ENCODE measurements at regions not wholly inside any gene's neighbourhood (a gene's known extent, or its start where the extent isn't known, plus 50 kb on each side); places are given as distances from the start of the nearest gene placed in this dataset.

DNA sequence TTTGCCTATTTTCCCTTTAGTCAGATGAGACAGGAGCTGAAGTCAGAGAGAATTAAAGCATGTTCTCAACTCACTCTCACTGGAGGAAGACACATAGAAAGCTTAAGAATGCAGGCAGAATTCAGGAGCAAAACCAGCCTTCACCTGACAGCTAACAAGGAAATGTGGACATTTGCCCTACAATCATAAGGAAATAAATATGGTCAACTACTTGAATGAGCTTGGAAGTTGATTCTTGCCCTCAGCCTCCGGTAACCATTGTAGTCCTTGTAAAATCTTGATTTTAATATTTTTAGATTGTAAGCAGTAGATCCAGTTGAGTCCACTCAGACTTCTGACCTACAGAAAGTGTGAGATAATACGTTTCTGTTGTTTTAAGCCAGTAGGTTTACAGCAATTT, 752.5 kb upstream of the ZWINT start:
- 38% methylated on average over 2 of the region's 2 CpGs for WGBS (ENCODE audit: insufficient coverage, low coverage, low lambda C conversion rate, missing lambda C conversion rate)
- ATAC-seq (no peak), DNase-seq (no peak)
- intact Hi-C loops (cut with DNase I) = no loop called here
- no peak for TF ChIP-seq POLR2A (IDR thresholded peaks at IDR 0.05)
- TF ChIP-seq, protein P1, sequence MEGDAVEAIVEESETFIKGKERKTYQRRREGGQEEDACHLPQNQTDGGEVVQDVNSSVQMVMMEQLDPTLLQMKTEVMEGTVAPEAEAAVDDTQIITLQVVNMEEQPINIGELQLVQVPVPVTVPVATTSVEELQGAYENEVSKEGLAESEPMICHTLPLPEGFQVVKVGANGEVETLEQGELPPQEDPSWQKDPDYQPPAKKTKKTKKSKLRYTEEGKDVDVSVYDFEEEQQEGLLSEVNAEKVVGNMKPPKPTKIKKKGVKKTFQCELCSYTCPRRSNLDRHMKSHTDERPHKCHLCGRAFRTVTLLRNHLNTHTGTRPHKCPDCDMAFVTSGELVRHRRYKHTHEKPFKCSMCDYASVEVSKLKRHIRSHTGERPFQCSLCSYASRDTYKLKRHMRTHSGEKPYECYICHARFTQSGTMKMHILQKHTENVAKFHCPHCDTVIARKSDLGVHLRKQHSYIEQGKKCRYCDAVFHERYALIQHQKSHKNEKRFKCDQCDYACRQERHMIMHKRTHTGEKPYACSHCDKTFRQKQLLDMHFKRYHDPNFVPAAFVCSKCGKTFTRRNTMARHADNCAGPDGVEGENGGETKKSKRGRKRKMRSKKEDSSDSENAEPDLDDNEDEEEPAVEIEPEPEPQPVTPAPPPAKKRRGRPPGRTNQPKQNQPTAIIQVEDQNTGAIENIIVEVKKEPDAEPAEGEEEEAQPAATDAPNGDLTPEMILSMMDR (IDR thresholded peaks at IDR 0.05) = no peak
- Histone ChIP-seq H3K4me3 (no peak overlapping the region), H3K27ac (no peak overlapping the region), H3K27me3 (no peaks in the 10 kb centered on the region), H3K36me3 (no peaks in the 10 kb centered on the region), H3K4me1 (no peaks in the 10 kb centered on the region), H3K9me3 (no peaks in the 10 kb centered on the region)

DNA sequence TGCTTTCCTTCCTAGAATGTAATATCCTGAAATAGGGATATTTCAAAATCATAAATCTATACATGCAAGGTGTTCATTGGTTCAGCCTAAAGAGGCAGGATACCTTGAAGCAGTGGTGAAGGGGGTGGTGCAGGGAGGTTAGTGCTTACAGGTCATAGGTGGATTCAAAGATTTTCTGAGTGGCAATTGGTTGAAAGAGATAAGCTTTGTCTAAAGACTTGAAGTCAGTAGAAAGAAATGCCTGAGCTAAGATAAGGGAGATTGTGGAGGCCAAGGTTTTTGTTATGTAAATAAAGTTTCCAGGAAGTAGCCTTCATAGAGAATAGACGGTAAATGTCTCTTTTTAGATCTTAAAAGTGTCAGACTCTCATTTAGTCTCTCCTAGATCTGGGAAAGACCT, 741.2 kb upstream of the ZWINT start:
- H3K4me1 ChIP-seq = no peaks in the 10 kb centered on the region
- intact Hi-C loops (cut with DNase I) = no loop called here
- no peaks in the 10 kb centered on the region for H3K9me3 ChIP-seq
- TF ChIP-seq, protein P1 (IDR thresholded peaks at IDR 0.05) = no peak
- no peak for TF ChIP-seq POLR2A (IDR thresholded peaks at IDR 0.05)
- H3K27ac ChIP-seq = no peak overlapping the region
- DNase-seq (no peak), ATAC-seq (no peak)
- no peaks in the 10 kb centered on the region for H3K27me3 ChIP-seq
- WGBS (ENCODE audit: insufficient coverage, low coverage, low lambda C conversion rate, missing lambda C conversion rate) = 0% methylated on average over 1 of the region's 1 CpG
- H3K36me3 ChIP-seq = no peaks in the 10 kb centered on the region
- H3K4me3 ChIP-seq = no peak overlapping the region

DNA sequence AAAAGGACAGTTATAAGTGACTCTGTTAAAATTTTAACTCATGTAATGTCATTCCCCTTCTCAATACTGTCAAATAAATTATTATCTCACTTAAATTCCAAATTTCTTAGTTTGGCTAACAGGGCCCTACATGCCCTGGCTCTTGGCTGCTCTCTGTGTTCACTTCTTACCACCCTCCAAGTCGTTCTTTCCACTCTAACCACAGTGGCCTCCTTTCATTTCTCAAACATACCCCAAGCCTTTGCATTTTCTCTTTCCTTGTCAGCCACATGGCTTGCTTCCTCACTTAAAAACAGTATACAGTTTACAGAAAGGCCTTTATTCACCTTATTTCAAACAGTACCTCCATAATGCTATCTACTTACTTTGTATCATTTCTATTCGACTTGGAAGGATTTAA, 737.1 kb upstream of the ZWINT start:
- DNase-seq (no peak), ATAC-seq (no peak)
- intact Hi-C loops (cut with DNase I) = no loop called here
- Histone ChIP-seq H3K27me3 (no peaks in the 10 kb centered on the region), H3K4me3 (no peak overlapping the region), H3K9me3 (no peaks in the 10 kb centered on the region), H3K36me3 (no peaks in the 10 kb centered on the region), H3K4me1 (no peaks in the 10 kb centered on the region), H3K27ac (no peak overlapping the region)
- WGBS (ENCODE audit: insufficient coverage, low coverage, low lambda C conversion rate, missing lambda C conversion rate) = 16% methylated on average over 2 of the region's 2 CpGs
- no peak for TF ChIP-seq POLR2A (IDR thresholded peaks at IDR 0.05)
- TF ChIP-seq, protein P1 (IDR thresholded peaks at IDR 0.05) = no peak

DNA sequence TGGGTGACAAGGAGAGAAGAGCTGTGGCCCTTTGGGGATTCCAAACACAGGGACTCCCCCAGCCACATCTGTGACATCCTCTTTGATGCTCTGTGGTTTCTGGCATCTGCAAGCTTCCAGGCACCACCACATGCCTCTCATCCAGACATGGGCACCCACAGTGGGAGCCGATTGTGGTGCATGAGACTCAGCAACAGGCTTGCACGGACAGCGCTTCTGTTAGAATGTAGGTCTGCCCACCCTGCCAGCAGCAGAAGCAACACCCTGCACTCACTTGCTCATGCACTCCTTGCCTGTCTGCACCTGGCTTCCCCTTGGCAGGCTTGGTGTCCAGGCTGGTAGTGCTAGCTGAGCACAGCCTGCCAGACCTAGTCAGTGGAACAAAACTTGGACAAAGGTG, 735.0 kb upstream of the ZWINT start:
- Histone ChIP-seq H3K36me3 (no peaks in the 10 kb centered on the region), H3K27ac (no peak overlapping the region), H3K4me3 (no peak overlapping the region), H3K27me3 (no peaks in the 10 kb centered on the region), H3K9me3 (no peaks in the 10 kb centered on the region), H3K4me1 (no peaks in the 10 kb centered on the region)
- intact Hi-C loops (cut with DNase I) = no loop called here
- TF ChIP-seq POLR2A (IDR thresholded peaks at IDR 0.05) = no peak
- TF ChIP-seq, protein P1 (IDR thresholded peaks at IDR 0.05) = no peak
- ATAC-seq (peak in 1 of 4 donors; percentile 24), DNase-seq (peak in 1 of 3 donors; percentile 27)
- WGBS (ENCODE audit: insufficient coverage, low coverage, low lambda C conversion rate, missing lambda C conversion rate) = no CpG with 5 or more reads among the region's 3 CpGs

DNA sequence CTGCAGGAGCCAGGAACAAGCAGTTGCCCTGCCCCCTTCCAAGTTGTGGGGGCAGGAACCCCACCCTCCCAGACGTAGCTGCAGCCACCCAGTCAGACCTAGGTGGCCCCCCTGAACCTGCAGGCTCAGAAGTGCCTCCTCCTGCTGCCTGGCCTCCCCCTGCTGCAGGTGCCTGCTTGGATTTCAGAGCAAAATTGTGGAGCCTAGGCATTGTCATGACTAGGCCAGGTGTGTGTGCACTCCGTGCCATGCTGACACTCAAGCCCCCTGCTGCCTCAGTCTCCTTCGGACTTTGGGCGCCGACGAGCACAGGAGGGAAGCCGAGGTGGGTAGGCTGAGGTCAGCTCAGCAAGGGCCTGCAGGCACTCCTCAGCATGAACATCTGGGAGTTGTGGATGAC, 733.9 kb upstream of the ZWINT start:
- no peak for ATAC-seq
- H3K27me3 ChIP-seq = no peaks in the 10 kb centered on the region
- 50% methylated on average over 3 of the region's 7 CpGs for WGBS (ENCODE audit: insufficient coverage, low coverage, low lambda C conversion rate, missing lambda C conversion rate)
- DNase-seq = no peak
- no peak overlapping the region for H3K4me3 ChIP-seq
- TF ChIP-seq POLR2A (IDR thresholded peaks at IDR 0.05) = no peak
- TF ChIP-seq, protein P1 (IDR thresholded peaks at IDR 0.05) = no peak
- intact Hi-C loops (cut with DNase I) = no loop called here
- no peak overlapping the region for H3K27ac ChIP-seq
- no peaks in the 10 kb centered on the region for H3K36me3 ChIP-seq
- H3K4me1 ChIP-seq = no peaks in the 10 kb centered on the region
- no peaks in the 10 kb centered on the region for H3K9me3 ChIP-seq
